Effector CD4-positive, alpha-beta T cell (primary cell): ENCODE measurements at regions not wholly inside any gene's neighbourhood (a gene's known extent, or its start where the extent isn't known, plus 50 kb on each side); places are given as distances from the start of the nearest gene placed in this dataset.
"Not testable (repeated sequence)": the region's sequence is repeated elsewhere in the genome, so short reads cannot be mapped to it uniquely, and the experiment has no call there.

Source experiments
- DNase-seq: peaks from one replicate; pipeline ENCODE4 v3.0.0-alpha.2; 2020

GRCh38 chr2:237218756-237219155 lies 133.1 kb downstream of the COPS8 start:
- DNase-seq: no peak

- no peak for DNase-seq
Observed at GRCh38 chr2:237219826-237220225, 134.1 kb downstream of the COPS8 start.

GRCh38 chr2:237221443-237221842 lies 135.8 kb downstream of the COPS8 start:
- no peak for DNase-seq

GRCh38 chr2:237222178-237222577 lies 136.5 kb downstream of the COPS8 start:
- no peak for DNase-seq

- no peak for DNase-seq
Observed at GRCh38 chr2:237222601-237223041, 136.9 kb downstream of the COPS8 start.

GRCh38 chr2:237223201-237223861 lies 137.6 kb downstream of the COPS8 start:
- DNase-seq: no peak

GRCh38 chr2:237227190-237227589 lies 141.5 kb downstream of the COPS8 start:
- DNase-seq: no peak

- no peak for DNase-seq
Observed at GRCh38 chr2:237227592-237228280, 142.0 kb downstream of the COPS8 start.

- no peak for DNase-seq
Observed at GRCh38 chr2:237228281-237228625, 142.6 kb downstream of the COPS8 start.

GRCh38 chr2:237229905-237230304 lies 144.2 kb downstream of the COPS8 start:
- DNase-seq: no peak

- DNase-seq: no peak
Observed at GRCh38 chr2:237230355-237230754, 144.7 kb downstream of the COPS8 start.

- DNase-seq: no peak
Observed at GRCh38 chr2:237231593-237231992, 145.9 kb downstream of the COPS8 start.

GRCh38 chr2:237232166-237232565 lies 146.5 kb downstream of the COPS8 start:
- DNase-seq: no peak

GRCh38 chr2:237234268-237234667 lies 148.6 kb downstream of the COPS8 start:
- DNase-seq: no peak

GRCh38 chr2:237235383-237236095 lies 149.8 kb downstream of the COPS8 start:
- DNase-seq: no peak

GRCh38 chr2:237236188-237236587 lies 150.5 kb downstream of the COPS8 start:
- no peak for DNase-seq

- DNase-seq: no peak
Observed at GRCh38 chr2:237238249-237238648, 152.6 kb downstream of the COPS8 start.

GRCh38 chr2:237240252-237240651 lies 154.6 kb downstream of the COPS8 start:
- no peak for DNase-seq

- DNase-seq: not testable (repeated sequence)
Observed at GRCh38 chr2:237240868-237241267, 155.2 kb downstream of the COPS8 start.

GRCh38 chr2:237242091-237242536 lies 156.4 kb downstream of the COPS8 start:
- no peak for DNase-seq

- no peak for DNase-seq
Observed at GRCh38 chr2:237243487-237243886, 157.8 kb downstream of the COPS8 start.

GRCh38 chr2:237244178-237244577 lies 158.5 kb downstream of the COPS8 start:
- no peak for DNase-seq

- DNase-seq: no peak
Observed at GRCh38 chr2:237244976-237245646, 159.4 kb downstream of the COPS8 start.
